ENCODE measurements at regions not wholly inside any gene's neighbourhood (a gene's known extent, or its start where the extent isn't known, plus 50 kb on each side); places are given as distances from the start of the nearest gene placed in this dataset.
A peak's percentile ranks its signal among the peaks of the same experiment; 100 is the strongest.

DNA sequence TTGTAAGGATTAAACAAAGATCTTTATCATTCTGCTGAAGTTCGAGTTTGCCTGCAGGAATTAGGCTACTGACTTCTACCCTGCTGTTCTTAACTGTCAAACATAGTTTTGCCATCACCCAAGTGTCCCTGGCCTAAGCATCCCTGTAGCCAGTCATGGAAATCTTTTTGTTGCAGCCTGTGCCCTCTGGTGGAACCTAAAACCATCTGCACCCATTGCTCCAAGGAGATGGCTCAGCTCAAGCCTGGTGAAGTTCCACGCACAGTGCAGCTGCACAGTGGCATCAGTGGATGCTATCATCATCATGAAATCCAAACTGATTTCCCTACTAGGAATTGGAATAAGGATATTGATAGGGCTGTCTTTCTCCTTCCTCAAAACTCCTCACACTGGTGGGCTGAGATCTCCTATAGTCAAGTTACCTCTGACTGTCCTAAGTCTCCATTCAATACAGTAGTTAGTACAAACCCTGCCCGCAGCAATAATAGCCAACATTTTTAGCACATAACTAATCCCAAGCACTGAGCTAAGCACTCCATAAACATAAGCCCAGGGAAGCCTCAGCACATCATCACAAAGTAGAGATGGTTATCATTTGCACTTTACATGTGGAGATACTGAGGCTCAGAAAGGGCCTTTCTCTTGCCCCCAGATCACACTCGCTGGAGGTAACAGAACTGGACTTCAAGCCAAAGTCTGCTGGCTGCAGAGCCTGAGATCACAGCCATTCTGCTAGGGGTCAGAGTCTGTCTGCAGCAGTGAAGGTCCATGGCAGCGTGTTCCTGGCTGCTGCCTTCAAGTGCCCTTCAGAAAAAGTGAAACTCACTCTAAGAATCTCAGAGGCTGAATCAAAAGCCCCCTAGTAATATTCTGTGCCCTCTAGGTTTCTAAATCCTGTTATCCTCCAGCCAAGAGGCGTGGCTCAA is 77.2 kb upstream of the MC3R start:
- DNase-seq: no peak
- in situ Hi-C loops (cut with MboI; ENCODE audit: low pct_unique_long_range_greater_than_20kb, low sequenced_read_pairs): no loop called here

DNA sequence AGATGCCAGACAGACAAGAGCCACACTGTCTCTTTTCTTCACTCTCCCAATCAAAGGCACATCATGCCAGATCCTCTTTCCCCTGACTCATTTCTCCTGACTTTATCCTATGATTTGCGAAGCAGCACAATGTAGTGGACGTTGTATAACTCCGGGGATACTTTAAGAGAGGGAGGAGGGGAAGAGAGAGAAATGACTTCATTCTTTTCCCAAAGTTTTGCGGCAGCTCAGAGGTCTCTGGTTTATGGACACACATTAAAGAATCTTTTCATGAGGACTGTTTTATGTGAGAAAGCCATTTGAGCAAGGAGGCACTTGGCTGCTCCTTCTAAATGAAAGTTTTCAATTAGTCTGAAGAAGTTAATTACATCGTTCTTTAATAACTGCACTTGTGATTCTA is 75.1 kb upstream of the MC3R start:
- in situ Hi-C loops (cut with MboI; ENCODE audit: low pct_unique_long_range_greater_than_20kb, low sequenced_read_pairs): no loop called here
- no peak for DNase-seq

DNA sequence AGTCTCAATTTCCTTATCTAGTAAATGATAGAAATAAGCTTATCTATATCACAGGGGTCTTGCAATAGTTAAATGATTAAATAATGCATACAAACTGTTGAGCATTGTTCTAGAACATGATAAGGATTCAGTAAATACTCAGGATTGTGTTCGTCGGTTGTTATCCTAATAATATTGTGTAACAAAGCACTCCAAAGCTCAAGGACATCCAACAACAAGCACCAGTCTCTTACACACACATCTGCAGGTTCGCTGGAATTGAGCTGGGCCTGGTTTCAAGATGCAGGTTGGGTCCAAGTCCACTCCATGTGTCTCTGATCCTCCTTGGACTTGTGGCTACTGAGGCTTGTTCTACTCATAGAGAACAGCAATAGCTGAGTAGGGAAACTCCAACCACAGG is 74.1 kb upstream of the MC3R start:
- in situ Hi-C loops (cut with MboI; ENCODE audit: low pct_unique_long_range_greater_than_20kb, low sequenced_read_pairs): no loop called here
- DNase-seq: no peak

DNA sequence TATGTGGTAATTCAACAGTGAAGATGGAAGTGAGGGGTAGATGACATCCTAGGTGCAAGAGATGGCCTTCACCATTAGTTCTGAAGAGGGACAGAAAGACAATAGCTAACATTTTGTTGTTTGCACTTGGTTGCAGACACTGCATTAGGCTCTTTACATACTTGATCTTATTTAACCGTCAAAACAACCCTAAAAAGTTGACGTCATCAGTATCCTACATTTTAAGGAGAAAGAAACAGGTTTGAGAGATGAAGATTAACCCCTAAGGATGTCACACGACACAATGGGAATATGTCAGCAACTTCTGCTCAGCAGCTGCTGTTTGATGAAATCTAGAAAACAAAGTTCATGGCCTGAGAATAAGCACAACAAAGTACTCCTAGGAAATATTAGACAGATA is 72.6 kb upstream of the MC3R start:
- DNase-seq: no peak
- in situ Hi-C loops (cut with MboI; ENCODE audit: low pct_unique_long_range_greater_than_20kb, low sequenced_read_pairs): no loop called here

DNA sequence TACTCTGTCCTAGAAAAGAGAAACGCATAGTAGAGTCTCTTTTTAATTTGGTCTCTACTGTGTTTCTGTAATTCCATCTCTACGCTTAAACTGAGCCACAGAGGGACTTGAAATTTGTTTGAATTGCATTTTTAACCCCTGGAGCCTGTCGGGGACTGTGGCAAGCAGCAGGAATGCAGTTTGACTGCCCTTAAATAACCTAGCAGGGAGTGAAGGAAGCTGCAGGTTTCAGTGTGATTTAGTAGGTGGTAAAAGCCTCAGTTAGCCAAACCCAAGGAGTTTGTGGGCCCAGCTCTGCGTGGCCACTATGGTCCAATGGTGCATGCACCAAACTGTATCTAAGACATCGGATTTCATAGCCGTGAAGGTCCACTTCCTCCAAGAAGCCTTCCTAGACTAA is 70.3 kb upstream of the MC3R start:
- in situ Hi-C loops (cut with MboI; ENCODE audit: low pct_unique_long_range_greater_than_20kb, low sequenced_read_pairs): no loop called here

DNA sequence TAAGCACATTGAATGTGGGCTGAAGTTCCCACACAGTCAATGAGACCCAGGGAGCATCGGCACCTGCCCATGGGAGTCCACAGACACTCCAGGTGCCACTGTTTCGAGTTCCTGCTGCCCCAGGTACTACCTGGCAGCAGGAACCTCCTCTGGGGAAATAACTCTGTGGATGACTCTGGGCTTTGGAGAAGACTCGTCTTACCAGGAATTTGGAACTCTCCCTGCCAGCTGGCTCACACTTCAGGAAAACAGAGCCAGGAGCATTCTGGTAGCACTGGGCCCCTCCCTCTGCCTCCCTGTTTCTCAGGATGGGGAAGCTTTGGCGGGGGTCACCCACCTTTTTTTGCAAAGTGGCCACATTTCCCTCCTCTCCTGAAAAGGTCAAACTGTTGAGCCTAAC is 69.5 kb upstream of the MC3R start:
- in situ Hi-C loops (cut with MboI; ENCODE audit: low pct_unique_long_range_greater_than_20kb, low sequenced_read_pairs): no loop called here
- no peak for DNase-seq

More for the DNA sequence above, 70.3 kb upstream of the MC3R start:
- DNase-seq: no peak

DNA sequence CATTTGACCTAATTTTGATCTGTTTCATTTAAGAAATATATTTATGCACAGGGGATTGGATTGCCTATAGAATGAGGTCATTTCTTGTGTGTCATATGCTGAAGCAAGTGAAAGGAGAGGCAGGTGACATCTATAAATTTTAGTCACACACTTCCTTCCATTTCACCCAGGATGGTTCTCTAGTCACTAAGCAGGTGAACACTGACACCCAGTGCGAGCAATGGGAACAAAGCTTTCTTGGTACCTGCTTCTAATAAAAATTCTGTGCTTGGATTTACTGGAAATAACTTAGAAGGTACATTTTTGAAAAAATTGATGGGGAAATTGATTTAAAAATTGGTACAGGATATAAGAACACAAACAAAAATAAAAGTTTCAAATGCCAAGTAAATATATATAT is 66.9 kb upstream of the MC3R start:
- in situ Hi-C loops (cut with MboI; ENCODE audit: low pct_unique_long_range_greater_than_20kb, low sequenced_read_pairs): no loop called here
- DNase-seq: no peak

DNA sequence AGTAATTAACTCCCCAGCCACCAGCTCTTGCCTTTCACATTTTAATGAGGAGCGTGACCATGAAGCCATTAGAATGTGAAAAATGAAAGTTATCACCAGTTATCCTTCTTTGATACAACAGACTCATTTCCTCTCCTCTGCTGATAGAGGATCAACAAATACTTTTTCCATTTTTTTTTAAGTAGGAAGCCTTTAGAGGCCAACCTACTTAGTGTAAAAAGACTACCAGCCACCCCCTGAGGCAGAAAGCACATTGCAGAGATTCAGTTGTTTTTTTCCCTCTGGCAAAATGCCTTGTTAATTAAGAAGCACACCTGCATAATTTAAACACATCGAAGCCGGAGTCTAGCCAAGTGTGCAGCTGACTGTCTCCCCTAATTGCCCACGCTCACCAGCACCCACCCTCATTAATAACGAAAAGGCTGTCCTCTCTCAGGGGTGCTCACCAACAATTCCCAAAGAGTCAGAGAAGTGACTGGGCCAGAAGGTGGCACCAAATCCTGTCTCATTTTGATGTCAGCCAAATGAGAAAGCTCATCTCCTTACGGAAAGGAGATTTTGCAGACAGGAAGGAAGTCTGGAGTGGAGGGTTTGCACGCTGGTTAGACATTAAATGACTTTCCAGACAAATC is 60.9 kb upstream of the MC3R start:
- DNase-seq: peak; percentile 11
- in situ Hi-C loops (cut with MboI; ENCODE audit: low pct_unique_long_range_greater_than_20kb, low sequenced_read_pairs): no loop called here

DNA sequence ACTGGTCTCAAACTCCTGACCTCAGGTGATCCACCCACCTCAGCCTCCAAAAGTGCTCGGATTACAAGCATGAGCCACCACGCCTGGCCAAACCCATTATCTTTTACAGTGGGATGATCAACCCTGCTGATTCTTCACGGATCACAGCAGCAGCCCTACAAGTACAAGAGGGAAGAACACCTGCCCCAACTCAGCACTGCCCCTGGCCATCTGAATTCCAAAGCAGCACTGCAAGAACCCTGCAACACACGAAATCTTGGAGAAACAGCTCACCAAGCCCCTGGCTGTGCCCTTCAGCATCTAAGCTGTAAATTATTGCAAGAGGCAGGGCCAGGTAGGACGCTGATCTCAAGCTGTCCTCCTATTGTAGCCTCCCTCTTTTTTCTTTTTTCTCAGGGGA is 54.5 kb upstream of the MC3R start:
- DNase-seq: no peak
- in situ Hi-C loops (cut with MboI; ENCODE audit: low pct_unique_long_range_greater_than_20kb, low sequenced_read_pairs): no loop called here

DNA sequence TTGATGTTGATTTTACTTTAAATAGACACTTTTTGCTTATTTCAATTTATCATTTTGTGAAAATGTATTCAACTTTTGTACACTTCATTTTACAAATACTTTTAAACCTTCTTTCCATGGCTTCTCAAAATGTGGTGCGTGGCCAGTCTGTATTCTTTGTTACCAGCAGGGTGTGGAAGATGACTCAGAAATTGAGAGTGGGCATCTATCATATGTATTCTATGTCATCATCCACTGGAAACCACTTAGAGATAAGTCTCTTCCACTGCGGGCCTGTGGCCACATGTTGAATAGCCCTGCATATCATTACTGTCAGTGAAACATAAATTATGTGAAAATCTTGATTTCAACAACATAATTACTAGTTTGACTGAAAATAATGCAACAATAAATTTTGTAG is 52.6 kb upstream of the MC3R start:
- in situ Hi-C loops (cut with MboI; ENCODE audit: low pct_unique_long_range_greater_than_20kb, low sequenced_read_pairs): no loop called here
- no peak for DNase-seq
